ENCODE measurements at regions not wholly inside any gene's neighbourhood (a gene's known extent, or its start where the extent isn't known, plus 50 kb on each side); places are given as distances from the start of the nearest gene placed in this dataset.

- H3K36me3 ChIP-seq, result no peaks in the 10 kb centered on the region
- TF ChIP-seq CTCF (IDR thresholded peaks at IDR 0.05) (no peak), POLR2AphosphoS5 (IDR thresholded peaks at IDR 0.05) (no peak), POLR2A (IDR thresholded peaks at IDR 0.05) (no peak)
- no peak overlapping the region for H3K4me3 ChIP-seq
- H3K9me3 ChIP-seq, result no peaks in the 10 kb centered on the region
- H3K4me1 ChIP-seq, result no peaks in the 10 kb centered on the region
- no peak for DNase-seq (ENCODE audit: low spot score in 2 of 2)
- no peaks in the 10 kb centered on the region for H3K27me3 ChIP-seq
- H3K27ac ChIP-seq, result no peak overlapping the region
- intact Hi-C loops (cut with DNase I; ENCODE audit: low total_unique reads), result no loop called here
Observed at GRCh38 chr6:155964544-155964943, 508.9 kb upstream of the NOX3 start.

DNA sequence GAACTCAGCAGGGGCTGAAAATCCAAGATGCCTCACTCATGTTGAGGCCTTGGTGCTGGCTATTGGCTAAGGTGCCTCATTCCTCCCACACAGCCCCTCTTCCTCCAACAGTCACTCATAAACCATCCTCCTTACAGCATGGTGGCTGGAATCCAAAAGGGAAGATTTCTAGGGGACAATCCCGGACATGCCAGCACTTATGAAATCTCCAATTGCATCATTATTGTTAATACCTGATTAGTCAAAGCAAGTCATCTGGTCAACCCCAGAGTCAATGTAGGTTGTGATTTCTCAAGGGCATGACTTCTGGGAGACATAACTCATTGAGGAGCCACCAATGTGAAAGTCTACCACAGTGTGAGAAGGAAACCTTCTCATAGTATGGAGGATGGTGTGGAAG, 506.6 kb upstream of the NOX3 start:
- Histone ChIP-seq H3K36me3 (no peaks in the 10 kb centered on the region), H3K4me1 (no peaks in the 10 kb centered on the region), H3K27ac (no peak overlapping the region), H3K9me3 (no peaks in the 10 kb centered on the region), H3K27me3 (no peaks in the 10 kb centered on the region), H3K4me3 (no peak overlapping the region)
- TF ChIP-seq POLR2A (IDR thresholded peaks at IDR 0.05) (no peak), POLR2AphosphoS5 (IDR thresholded peaks at IDR 0.05) (no peak), CTCF (IDR thresholded peaks at IDR 0.05) (no peak)
- intact Hi-C loops (cut with DNase I; ENCODE audit: low total_unique reads), result no loop called here
- DNase-seq (ENCODE audit: low spot score in 2 of 2), result no peak

- no peaks in the 10 kb centered on the region for H3K4me1 ChIP-seq
- no peak for DNase-seq (ENCODE audit: low spot score in 2 of 2)
- H3K36me3 ChIP-seq, result no peaks in the 10 kb centered on the region
- H3K4me3 ChIP-seq, result no peak overlapping the region
- H3K9me3 ChIP-seq, result no peaks in the 10 kb centered on the region
- TF ChIP-seq POLR2AphosphoS5 (IDR thresholded peaks at IDR 0.05) (no peak), POLR2A (IDR thresholded peaks at IDR 0.05) (no peak), CTCF (IDR thresholded peaks at IDR 0.05) (no peak)
- intact Hi-C loops (cut with DNase I; ENCODE audit: low total_unique reads), result no loop called here
- no peaks in the 10 kb centered on the region for H3K27me3 ChIP-seq
- H3K27ac ChIP-seq, result no peak overlapping the region
Observed at GRCh38 chr6:155959898-155960495, 504.4 kb upstream of the NOX3 start.

DNA sequence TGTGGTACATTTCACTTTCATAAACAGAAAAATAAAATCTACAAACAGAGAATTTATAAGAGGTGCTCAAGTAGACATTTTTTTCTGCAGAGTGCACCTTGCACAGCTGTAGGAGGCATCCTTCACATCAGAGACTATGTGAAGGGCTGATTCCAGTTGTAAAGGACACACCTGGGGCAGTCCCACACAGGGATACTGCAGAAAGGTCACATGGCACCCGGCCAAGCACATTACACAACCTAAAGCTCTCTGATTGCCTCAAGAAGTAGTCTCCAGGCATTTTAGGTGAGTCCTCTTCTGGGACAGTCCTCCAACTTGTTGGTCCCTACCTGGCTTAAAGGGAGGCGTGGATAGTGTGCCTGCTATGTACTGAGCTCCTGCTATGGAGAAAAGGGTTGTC, 502.9 kb upstream of the NOX3 start:
- Histone ChIP-seq H3K4me3 (no peak overlapping the region), H3K27ac (no peak overlapping the region), H3K36me3 (no peaks in the 10 kb centered on the region), H3K9me3 (no peaks in the 10 kb centered on the region), H3K4me1 (no peaks in the 10 kb centered on the region), H3K27me3 (no peaks in the 10 kb centered on the region)
- no peak for TF ChIP-seq CTCF (IDR thresholded peaks at IDR 0.05)
- no peak for TF ChIP-seq POLR2AphosphoS5 (IDR thresholded peaks at IDR 0.05)
- no peak for TF ChIP-seq POLR2A (IDR thresholded peaks at IDR 0.05)
- no peak for DNase-seq (ENCODE audit: low spot score in 2 of 2)
- intact Hi-C loops (cut with DNase I; ENCODE audit: low total_unique reads), result no loop called here

GRCh38 chr6:155955038-155955437, 499.4 kb upstream of the NOX3 start:
- intact Hi-C loops (cut with DNase I; ENCODE audit: low total_unique reads), result no loop called here
- Histone ChIP-seq H3K9me3 (no peaks in the 10 kb centered on the region), H3K4me1 (no peaks in the 10 kb centered on the region), H3K36me3 (no peaks in the 10 kb centered on the region), H3K27ac (no peak overlapping the region), H3K27me3 (no peaks in the 10 kb centered on the region), H3K4me3 (no peak overlapping the region)
- TF ChIP-seq POLR2AphosphoS5 (IDR thresholded peaks at IDR 0.05) (no peak), POLR2A (IDR thresholded peaks at IDR 0.05) (no peak), CTCF (IDR thresholded peaks at IDR 0.05) (no peak)
- DNase-seq (ENCODE audit: low spot score in 2 of 2), result no peak

Data from breast epithelium (tissue), 4 donors.